DND-41 (cell line): ENCODE measurements at regions not wholly inside any gene's neighbourhood (a gene's known extent, or its start where the extent isn't known, plus 50 kb on each side); places are given as distances from the start of the nearest gene placed in this dataset.

Source experiments
- ATAC-seq: fragments of 200-7000 bp; cut with Tn5 transposase; 3 replicates; pipeline ENCODE4 v1.9.1; 2021; ENCODE audit warnings: low read depth; ENCODE audit not compliant: insufficient read depth
- DNase-seq: peaks from one replicate; pipeline ENCODE4 v3.0.0-alpha.2; 2020
- H2AFZ ChIP-seq: 2 replicates; pipeline ENCODE4 v1.6.0; 2012; ENCODE audit warnings: low read depth, low read length
- H3K27ac ChIP-seq: 2 replicates; pipeline ENCODE4 v1.5.1; 2012; ENCODE audit warnings: low read length, inconsistent platforms
- H3K27me3 ChIP-seq: fragments of 200-600 bp; sonication (generic); 2 replicates; pipeline ENCODE4 v1.6.0; 2012; ENCODE audit warnings: low read length, mild to moderate bottlenecking, inconsistent platforms; ENCODE audit not compliant: insufficient read depth, poor library complexity
- H3K36me3 ChIP-seq: 2 replicates; pipeline ENCODE4 v1.5.1; 2012; ENCODE audit warnings: low read length, inconsistent platforms; ENCODE audit not compliant: insufficient read depth
- H3K4me1 ChIP-seq: 2 replicates; pipeline ENCODE4 v1.5.1; 2012; ENCODE audit warnings: mild to moderate bottlenecking, low read length; ENCODE audit not compliant: insufficient read depth
- H3K4me2 ChIP-seq: 2 replicates; pipeline ENCODE4 v1.6.0; 2012; ENCODE audit warnings: mild to moderate bottlenecking, moderate library complexity, low read length, inconsistent platforms; ENCODE audit not compliant: insufficient read depth
- H3K4me3 ChIP-seq, 2 experiments: fragments of 200-600 bp in 1 of 2; shearing (Covaris generic) in 1 of 2; 2 replicates each; pipeline ENCODE4 v1.5.1; 2012 to 2016; ENCODE audit warnings: inconsistent platforms in 2 of 2, low read length in 2 of 2, mild to moderate bottlenecking in 2 of 2, low read depth in 1 of 2, moderate library complexity in 1 of 2
- H3K79me2 ChIP-seq: 2 replicates; pipeline ENCODE4 v1.6.0; 2012; ENCODE audit warnings: low read length, inconsistent platforms; ENCODE audit not compliant: insufficient read depth
- H3K9ac ChIP-seq: 2 replicates; pipeline ENCODE4 v1.6.0; 2012; ENCODE audit warnings: low read depth, mild to moderate bottlenecking, inconsistent platforms, low read length, moderate library complexity
- H3K9me3 ChIP-seq: 2 replicates; pipeline ENCODE4 v1.5.1; 2012; ENCODE audit warnings: low read length, moderate library complexity, mild to moderate bottlenecking, inconsistent platforms; ENCODE audit not compliant: insufficient read depth, severe bottlenecking
- H4K20me1 ChIP-seq: 2 replicates; pipeline ENCODE4 v1.6.0; 2012; ENCODE audit warnings: low read length; ENCODE audit not compliant: insufficient read depth
- CTCF ChIP-seq: IDR thresholded peaks from 2 replicates; pipeline ENCODE4 v1.5.1; 2012; ENCODE audit warnings: borderline replicate concordance, low read length, moderate library complexity, mild to moderate bottlenecking; ENCODE audit not compliant: poor library complexity, severe bottlenecking; ENCODE audit errors: extremely low read depth
- EZH2 ChIP-seq: IDR thresholded peaks from 3 replicates; pipeline ENCODE4 v1.6.1; 2012; ENCODE audit warnings: borderline replicate concordance, low read depth, mild to moderate bottlenecking, moderate library complexity, low read length, inconsistent platforms; ENCODE audit not compliant: severe bottlenecking

GRCh38 chr12:13799574-13799973 is 181.8 kb downstream of the GRIN2B start:
- no peaks in the 10 kb centered on the region for H3K9me3 ChIP-seq
- no peaks in the 10 kb centered on the region for H4K20me1 ChIP-seq
- no peaks in the 10 kb centered on the region for H3K36me3 ChIP-seq
- no peak overlapping the region for H3K4me2 ChIP-seq
- no peaks in the 10 kb centered on the region for H3K4me1 ChIP-seq
- no peaks in the 10 kb centered on the region for H3K79me2 ChIP-seq
- H3K4me3 ChIP-seq = no peak overlapping the region
- H3K27ac ChIP-seq = no peak overlapping the region
- DNase-seq = no peak
- no peak for ATAC-seq
- TF ChIP-seq CTCF (no peak), EZH2 (no peak)
- no peak overlapping the region for H2AFZ ChIP-seq
- H3K9ac ChIP-seq = no peak overlapping the region
- H3K27me3 ChIP-seq = peaks cover 4% of the 10 kb centered on the region

DNA sequence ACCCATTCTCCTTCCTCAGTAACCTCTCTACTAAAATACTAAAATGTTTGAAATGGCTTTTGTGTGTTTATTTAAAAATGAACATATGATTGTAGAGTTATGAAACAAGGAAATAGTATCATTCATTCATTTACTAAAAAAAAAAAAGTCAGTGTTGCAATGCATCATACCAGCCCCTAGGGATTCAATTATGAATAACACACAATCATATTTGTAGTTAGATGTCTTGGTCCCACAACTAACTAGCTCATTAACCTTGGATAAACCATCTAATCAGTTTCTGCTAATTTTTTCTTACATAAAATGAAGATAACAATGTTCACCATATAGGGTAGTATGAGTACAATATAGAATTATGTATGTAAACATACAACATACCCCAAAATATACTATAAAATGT is 183.2 kb downstream of the GRIN2B start:
- peaks cover 4% of the 10 kb centered on the region for H3K27me3 ChIP-seq
- no peaks in the 10 kb centered on the region for H3K9me3 ChIP-seq

DNA sequence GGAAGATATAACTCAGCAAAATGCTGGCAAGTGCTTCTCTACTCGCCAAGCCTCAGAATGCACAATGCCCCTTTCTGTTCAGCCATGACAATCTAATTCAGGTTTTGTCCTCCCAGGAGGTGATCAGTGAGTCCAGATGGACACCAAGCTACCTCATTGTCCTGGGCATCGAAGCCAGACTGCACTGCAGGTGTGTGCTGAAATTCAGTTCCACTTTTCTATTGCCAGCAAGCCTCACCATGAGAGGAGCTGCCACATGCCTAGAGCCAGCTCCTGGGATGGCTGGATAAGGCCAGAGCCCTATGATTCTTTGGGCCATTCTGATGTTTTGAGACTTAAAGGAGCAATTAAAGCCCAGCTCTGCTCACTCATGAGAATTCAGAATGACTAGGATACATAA is 186.7 kb downstream of the GRIN2B start:
- Histone ChIP-seq H3K4me3 (no peak overlapping the region), H3K4me1 (no peaks in the 10 kb centered on the region), H3K79me2 (no peaks in the 10 kb centered on the region), H3K9me3 (no peaks in the 10 kb centered on the region), H3K27ac (no peak overlapping the region), H3K36me3 (no peaks in the 10 kb centered on the region), H3K9ac (no peak overlapping the region), H2AFZ (no peak overlapping the region), H3K4me2 (no peak overlapping the region), H4K20me1 (no peaks in the 10 kb centered on the region), H3K27me3 (no peaks in the 10 kb centered on the region)
- TF ChIP-seq CTCF (no peak), EZH2 (no peak)
- DNase-seq = no peak
- ATAC-seq = no peak

More for the DNA sequence above, 183.2 kb downstream of the GRIN2B start:
- H3K4me1 ChIP-seq = no peaks in the 10 kb centered on the region
- no peak for TF ChIP-seq EZH2
- no peak for TF ChIP-seq CTCF
- no peaks in the 10 kb centered on the region for H3K36me3 ChIP-seq
- DNase-seq = no peak
- H4K20me1 ChIP-seq = no peaks in the 10 kb centered on the region
- no peak for ATAC-seq
- no peak overlapping the region for H2AFZ ChIP-seq
- no peak overlapping the region for H3K27ac ChIP-seq
- no peak overlapping the region for H3K9ac ChIP-seq
- H3K4me2 ChIP-seq = no peak overlapping the region
- no peak overlapping the region for H3K4me3 ChIP-seq
- no peaks in the 10 kb centered on the region for H3K79me2 ChIP-seq

DNA sequence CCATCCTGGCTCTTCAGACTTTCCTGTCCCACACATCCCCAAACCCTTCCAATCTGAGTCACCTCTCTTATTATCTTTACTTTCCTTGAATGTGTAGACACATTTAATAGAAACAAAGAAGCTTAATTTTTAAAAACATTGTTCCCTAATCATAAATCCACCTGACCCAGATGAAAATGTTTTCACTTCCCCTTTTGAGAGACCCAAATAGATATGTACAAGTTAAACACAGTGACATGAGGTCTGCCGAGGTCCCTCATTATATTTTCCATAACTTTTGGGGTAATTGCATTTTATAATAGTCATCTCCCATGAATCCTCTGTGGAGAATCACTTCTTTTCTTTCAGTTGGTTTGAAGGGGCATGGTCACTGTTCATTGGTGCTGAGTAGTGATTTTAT is 191.1 kb downstream of the GRIN2B start:
- no peaks in the 10 kb centered on the region for H3K79me2 ChIP-seq
- ATAC-seq (no peak), DNase-seq (no peak)
- H3K4me1 ChIP-seq = no peaks in the 10 kb centered on the region
- H3K27me3 ChIP-seq = no peaks in the 10 kb centered on the region
- no peaks in the 10 kb centered on the region for H3K9me3 ChIP-seq
- TF ChIP-seq EZH2 = no peak
- H4K20me1 ChIP-seq = no peaks in the 10 kb centered on the region
- H3K36me3 ChIP-seq = no peaks in the 10 kb centered on the region
- no peak overlapping the region for H3K4me2 ChIP-seq
- H3K27ac ChIP-seq = no peak overlapping the region
- no peak overlapping the region for H3K9ac ChIP-seq
- H3K4me3 ChIP-seq = no peak overlapping the region
- no peak overlapping the region for H2AFZ ChIP-seq
